ENCODE measurements at regions not wholly inside any gene's neighbourhood (a gene's known extent, or its start where the extent isn't known, plus 50 kb on each side); places are given as distances from the start of the nearest gene placed in this dataset.
A peak's percentile ranks its signal among the peaks of the same experiment; 100 is the strongest.

- TF ChIP-seq CTCF (IDR thresholded peaks at IDR 0.05) (peak; percentile 16; the same call in 1 of the 2 replicates), USF2 (IDR thresholded peaks at IDR 0.05; ENCODE audit: borderline replicate concordance, low read depth, low read length) (no peak)
These were observed 346.9 kb downstream of the ZSWIM6 start for GRCh38 chr5:61678966-61679365.
